NOMO-1 treated with DMSO at 0.1 percent for 48 hours (cell line): ENCODE measurements at regions not wholly inside any gene's neighbourhood (a gene's known extent, or its start where the extent isn't known, plus 50 kb on each side); places are given as distances from the start of the nearest gene placed in this dataset.

Source experiments
- DNase-seq: peaks from one replicate; lab custom pipeline; 2025; ENCODE audit not compliant: unreplicated experiment; lab: John Stamatoyannopoulos, UW

GRCh38 chr16:52055381-52055780 is 491.6 kb downstream of the TOX3 start:
- DNase-seq: no peak

DNA sequence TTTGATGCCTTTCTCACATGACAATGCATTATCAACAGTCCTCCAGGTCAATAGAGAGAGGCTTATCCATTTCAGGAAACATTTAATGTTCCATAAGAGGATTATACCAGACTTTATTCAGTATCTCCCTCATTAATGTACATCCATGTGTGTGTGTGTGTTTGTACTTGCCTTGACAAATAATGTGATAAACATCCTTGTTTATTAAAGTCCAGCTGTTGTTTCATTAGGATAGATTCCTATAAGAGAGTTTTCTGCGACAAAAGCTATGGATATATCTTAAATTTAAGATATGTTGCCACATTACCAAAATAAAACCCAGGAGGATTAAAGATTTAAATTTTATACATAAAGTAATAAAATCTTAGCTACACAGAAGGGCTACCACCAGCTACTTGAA is 492.6 kb downstream of the TOX3 start:
- no peak for DNase-seq

DNA sequence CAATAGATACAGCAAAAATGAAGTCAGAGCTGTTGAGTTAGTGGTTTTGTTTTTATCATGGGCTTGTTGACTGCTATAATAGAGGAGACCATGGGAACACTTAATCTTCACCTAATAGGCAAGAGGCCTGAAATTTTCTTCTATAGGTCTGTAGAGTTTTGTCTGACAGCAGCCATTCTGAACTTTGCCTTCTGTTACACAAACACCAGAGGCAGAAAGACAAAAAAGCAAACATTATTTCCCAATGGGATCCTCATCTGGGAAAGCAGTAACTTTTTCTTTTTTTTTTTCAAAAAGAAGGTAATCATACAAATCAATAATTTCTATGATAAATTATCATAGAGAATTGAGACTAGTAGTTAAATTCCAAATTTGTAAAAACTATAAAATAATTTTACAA is 494.1 kb downstream of the TOX3 start:
- DNase-seq: no peak

- DNase-seq: no peak
Measured at GRCh38 chr16:52051414-52052172, 495.4 kb downstream of the TOX3 start.

DNA sequence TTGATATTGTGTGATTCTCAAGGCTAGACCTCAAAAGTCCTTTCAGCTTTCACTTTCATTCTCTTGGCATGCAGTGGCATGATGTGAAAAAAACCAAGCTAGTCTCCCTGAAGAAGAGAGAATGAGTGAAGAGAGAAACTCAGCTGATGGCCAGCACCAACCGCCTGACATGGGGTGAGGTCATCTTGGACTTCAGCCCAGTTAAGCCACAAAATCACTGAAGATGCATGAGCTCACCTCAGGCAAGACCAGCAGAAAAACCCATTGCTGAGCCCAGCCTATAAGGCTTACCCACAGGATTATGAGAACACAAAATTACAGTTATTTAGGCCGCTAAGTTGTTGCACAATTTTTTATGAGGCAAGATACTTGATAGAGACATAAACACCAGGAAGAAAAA is 496.5 kb downstream of the TOX3 start:
- DNase-seq: peak; percentile 28

GRCh38 chr16:52035436-52035835 is 511.5 kb downstream of the TOX3 start:
- DNase-seq: no peak

- peak; percentile 0 for DNase-seq
Measured at GRCh38 chr16:52034830-52035229, 512.1 kb downstream of the TOX3 start.

- no peak for DNase-seq
Measured at GRCh38 chr16:52033992-52034391, 513.0 kb downstream of the TOX3 start.

GRCh38 chr16:52022980-52023379 is 524.0 kb downstream of the TOX3 start:
- DNase-seq: no peak

GRCh38 chr16:52022177-52022576 is 524.8 kb downstream of the TOX3 start:
- no peak for DNase-seq

DNA sequence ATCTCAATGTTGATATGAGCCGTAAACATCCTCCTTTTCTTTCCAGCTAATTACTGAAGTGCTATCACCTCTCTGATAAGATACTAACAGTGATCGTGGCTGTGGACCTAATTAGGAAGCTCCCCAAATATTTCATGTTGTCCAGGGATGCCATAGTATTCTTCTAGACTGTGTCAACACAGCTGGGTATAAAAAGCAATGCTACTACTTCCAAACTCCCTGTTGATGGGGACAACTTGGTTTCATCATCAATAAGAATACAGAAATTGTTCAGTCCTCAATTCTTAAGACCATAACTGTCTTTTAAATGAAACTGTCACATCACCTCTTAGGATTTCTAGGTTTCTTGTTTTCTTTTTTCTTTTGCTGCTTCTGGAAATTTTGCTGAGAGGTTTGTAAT is 530.6 kb downstream of the TOX3 start:
- DNase-seq: no peak

DNA sequence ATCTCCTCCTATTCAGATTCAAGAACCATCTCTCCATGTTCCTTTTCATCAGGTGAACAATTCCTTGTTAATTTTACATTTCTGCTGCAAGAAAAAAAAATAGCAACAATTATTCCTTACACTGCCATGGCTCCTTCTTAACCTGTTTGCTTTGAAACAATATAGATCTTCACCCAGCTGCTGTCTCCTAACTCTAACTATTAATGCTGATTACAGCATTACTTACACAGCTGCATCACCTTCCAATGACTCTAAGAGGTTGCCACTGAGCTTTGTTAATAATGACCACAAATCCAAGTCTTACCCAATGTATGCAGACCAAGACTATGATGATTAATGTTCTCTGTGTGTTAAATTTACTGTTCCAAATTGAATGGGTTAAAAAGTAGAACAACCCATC is 541.4 kb downstream of the TOX3 start:
- DNase-seq: no peak

GRCh38 chr16:52004343-52004742 is 542.6 kb downstream of the TOX3 start:
- no peak for DNase-seq

DNA sequence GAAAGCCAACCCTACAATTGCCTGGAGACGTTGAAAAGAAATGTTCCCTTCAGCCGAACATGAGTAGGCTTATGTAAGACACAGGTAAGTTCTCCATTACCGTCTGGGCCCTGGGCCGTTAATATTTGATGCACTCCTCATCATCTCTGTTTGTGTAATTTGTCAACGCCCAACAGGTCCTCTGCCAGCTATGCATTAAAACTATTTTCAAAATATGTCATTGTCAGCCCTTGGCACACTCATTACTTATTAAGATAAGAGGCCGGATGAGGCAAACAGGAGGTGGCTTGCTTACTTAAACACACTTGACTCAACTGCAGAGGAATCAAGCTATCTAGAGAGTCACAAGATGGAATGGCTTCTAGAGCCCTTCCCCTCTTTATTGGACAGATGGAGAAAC is 544.9 kb downstream of the TOX3 start:
- DNase-seq: no peak

DNA sequence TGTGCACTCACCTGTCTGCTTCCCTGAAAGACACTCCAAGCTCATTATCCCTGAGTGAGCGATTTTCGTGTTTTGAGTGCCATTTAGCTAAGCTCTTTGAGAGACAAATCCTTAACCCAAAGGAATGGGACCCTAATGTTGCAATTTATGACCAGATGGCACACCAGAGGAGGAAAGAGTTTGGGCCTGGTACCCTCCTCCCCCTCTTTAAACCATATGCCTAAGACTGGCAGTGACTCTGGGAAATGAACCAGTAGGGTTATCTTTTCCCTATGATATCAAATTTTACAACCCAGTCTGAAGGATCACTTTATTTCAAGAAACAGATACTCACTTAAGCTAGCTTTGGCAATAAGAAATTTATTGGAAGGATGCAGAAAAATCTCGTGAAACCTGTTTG is 550.4 kb downstream of the TOX3 start:
- no peak for DNase-seq

GRCh38 chr16:51994597-51994996 is 552.3 kb downstream of the TOX3 start:
- DNase-seq: no peak

- DNase-seq: no peak
Measured at GRCh38 chr16:51989637-51990230, 557.2 kb downstream of the TOX3 start.

- no peak for DNase-seq
Measured at GRCh38 chr16:51988977-51989376, 558.0 kb downstream of the TOX3 start.

- no peak for DNase-seq
Measured at GRCh38 chr16:51987519-51987918, 559.4 kb downstream of the TOX3 start.

GRCh38 chr16:51986717-51987116 is 560.2 kb downstream of the TOX3 start:
- DNase-seq: no peak

DNA sequence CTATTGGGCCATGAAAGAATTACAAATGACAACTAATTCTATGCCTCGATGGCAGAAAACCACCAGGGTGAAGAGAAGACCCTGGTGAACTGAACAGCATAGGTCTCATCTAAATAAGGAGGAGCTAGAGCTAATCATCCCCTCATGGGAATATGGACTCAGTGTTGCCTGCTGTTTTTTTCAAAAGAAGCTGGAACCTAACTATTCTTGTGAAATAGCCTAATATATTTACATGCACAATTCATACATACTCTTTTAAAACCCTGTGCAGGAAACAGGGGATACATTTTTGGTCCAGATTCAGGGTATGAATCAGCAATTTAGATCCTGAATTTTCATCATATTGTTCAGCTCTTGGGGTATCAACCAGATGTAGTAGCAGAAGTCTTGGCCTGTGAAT is 560.6 kb downstream of the TOX3 start:
- no peak for DNase-seq

- no peak for DNase-seq
Measured at GRCh38 chr16:51985126-51985525, 561.8 kb downstream of the TOX3 start.

DNA sequence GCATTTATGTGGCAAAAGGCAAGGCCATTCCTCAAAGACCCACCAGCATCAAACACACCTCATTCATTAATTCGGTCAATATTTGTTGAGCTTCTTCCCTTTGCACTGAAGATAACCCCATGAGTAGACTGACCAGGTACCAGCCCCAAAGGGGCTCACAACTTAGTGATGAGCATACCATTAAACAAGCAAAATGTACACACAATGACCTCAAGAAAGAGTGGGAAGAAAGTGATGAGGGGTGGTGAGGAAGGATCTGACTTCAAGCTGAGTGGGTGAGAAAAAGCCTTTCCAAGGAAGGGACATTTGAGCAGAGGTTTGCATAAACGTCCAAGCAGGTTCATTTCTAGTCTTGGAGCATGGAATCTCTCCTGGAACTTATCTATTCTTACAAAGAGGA is 562.5 kb downstream of the TOX3 start:
- no peak for DNase-seq
